Astrocyte (in vitro differentiated cells and primary cell): ENCODE measurements at regions not wholly inside any gene's neighbourhood (a gene's known extent, or its start where the extent isn't known, plus 50 kb on each side); places are given as distances from the start of the nearest gene placed in this dataset.

Experiments used
- DNase-seq: peaks from one replicate; pipeline ENCODE4 v3.0.0-alpha.2; 2010; ENCODE audit warnings: low read depth
- FAIRE-seq: peaks from 2 replicates; lab custom pipeline; 2011; peaks lifted over from hg19 to GRCh38; lab: Jason Lieb, UNC
- H2AFZ ChIP-seq: 2 replicates; pipeline ENCODE4 v1.6.0; 2012; ENCODE audit warnings: low read depth, low read length, inconsistent platforms
- H3K27ac ChIP-seq: 2 replicates; pipeline ENCODE4 v1.5.1; 2011; ENCODE audit warnings: low read depth, low read length, inconsistent platforms
- H3K27me3 ChIP-seq: 2 replicates; pipeline ENCODE4 v1.6.0; 2011; ENCODE audit warnings: low read length, inconsistent platforms; ENCODE audit not compliant: insufficient read depth
- H3K36me3 ChIP-seq: 2 replicates; pipeline ENCODE4 v1.5.1; 2011; ENCODE audit warnings: low read length, inconsistent platforms; ENCODE audit not compliant: insufficient read depth
- H3K4me1 ChIP-seq: 2 replicates; pipeline ENCODE4 v1.5.1; 2011; ENCODE audit warnings: low read length, inconsistent platforms; ENCODE audit not compliant: insufficient read depth
- H3K4me2 ChIP-seq: 2 replicates; pipeline ENCODE4 v1.6.0; 2012; ENCODE audit warnings: low read length, inconsistent platforms
- H3K4me3 ChIP-seq: 2 replicates; pipeline ENCODE4 v1.5.1; 2011; ENCODE audit warnings: low read depth, mild to moderate bottlenecking, low read length, inconsistent platforms; ENCODE audit not compliant: insufficient read depth
- H3K79me2 ChIP-seq: 2 replicates; pipeline ENCODE4 v1.6.0; 2012; ENCODE audit warnings: mild to moderate bottlenecking, low read length, inconsistent platforms; ENCODE audit not compliant: insufficient read depth
- H3K9ac ChIP-seq: 2 replicates; pipeline ENCODE4 v1.6.0; 2012; ENCODE audit warnings: mild to moderate bottlenecking, low read length, inconsistent platforms
- H3K9me3 ChIP-seq: 2 replicates; pipeline ENCODE4 v1.5.1; 2012; ENCODE audit warnings: low read depth, mild to moderate bottlenecking, low read length, inconsistent platforms; ENCODE audit not compliant: insufficient read depth
- H4K20me1 ChIP-seq: 2 replicates; pipeline ENCODE4 v1.6.0; 2012; ENCODE audit warnings: low read length, inconsistent platforms; ENCODE audit not compliant: insufficient read depth
- H3K27ac Mint-ChIP-seq: one replicate; pipeline ENCODE4 v1.8.0; 2021; ENCODE audit warnings: mild to moderate bottlenecking, mixed read lengths; ENCODE audit not compliant: unreplicated experiment
- H3K27me3 Mint-ChIP-seq: one replicate; pipeline ENCODE4 v1.8.0; 2021; ENCODE audit warnings: low read depth, mixed read lengths; ENCODE audit not compliant: unreplicated experiment
- H3K36me3 Mint-ChIP-seq: one replicate; pipeline ENCODE4 v1.8.0; 2021; ENCODE audit warnings: low read depth, mixed read lengths; ENCODE audit not compliant: unreplicated experiment
- H3K4me1 Mint-ChIP-seq: one replicate; pipeline ENCODE4 v1.8.0; 2021; ENCODE audit warnings: low read depth, mixed read lengths; ENCODE audit not compliant: unreplicated experiment
- H3K4me3 Mint-ChIP-seq: one replicate; pipeline ENCODE4 v1.8.0; 2021; ENCODE audit warnings: mild to moderate bottlenecking, moderate library complexity, mixed read lengths; ENCODE audit not compliant: unreplicated experiment
- H3K9me3 Mint-ChIP-seq: one replicate; pipeline ENCODE4 v1.8.0; 2021; ENCODE audit warnings: mild to moderate bottlenecking, mixed read lengths; ENCODE audit not compliant: unreplicated experiment
- EZH2 ChIP-seq: IDR thresholded peaks from 2 replicates; pipeline ENCODE4 v1.6.1; 2012; ENCODE audit warnings: mild to moderate bottlenecking, low read length, inconsistent platforms; ENCODE audit not compliant: insufficient read depth
- TF ChIP-seq, protein P1 (sequence below): IDR thresholded peaks from 2 replicates; pipeline ENCODE4 v1.5.1; 2011; ENCODE audit warnings: low read depth, mild to moderate bottlenecking, inconsistent platforms, low read length, moderate library complexity; ENCODE audit not compliant: insufficient read depth

DNA sequence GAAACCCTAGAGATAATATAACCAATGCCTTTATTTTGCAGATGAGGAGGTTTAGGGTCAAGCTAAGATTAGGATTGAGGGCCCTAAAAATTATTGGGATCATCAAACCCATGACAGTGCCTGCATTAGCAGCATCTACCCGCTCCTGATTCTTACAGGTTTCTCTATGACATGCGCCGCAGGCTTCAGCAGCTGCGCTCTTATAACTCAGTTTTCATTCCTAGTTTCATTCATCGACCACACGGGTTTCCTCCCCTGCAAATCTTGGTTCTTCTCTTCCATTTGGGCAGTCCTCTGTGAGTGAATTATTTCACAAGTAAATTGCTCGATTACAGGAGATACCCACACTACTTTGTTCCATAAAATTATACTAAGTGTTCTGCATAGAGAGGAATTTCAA lies 137.2 kb downstream of the SLC24A2 start:
- Mint-ChIP-seq H3K36me3 (no peaks in the 10 kb centered on the region), H3K4me3 (no peak overlapping the region), H3K27me3 (no peaks in the 10 kb centered on the region), H3K27ac (no peak overlapping the region), H3K4me1 (no peaks in the 10 kb centered on the region), H3K9me3 (no peaks in the 10 kb centered on the region)
- H3K4me1 ChIP-seq, result no peaks in the 10 kb centered on the region
- no peaks in the 10 kb centered on the region for H3K9me3 ChIP-seq
- H3K27ac ChIP-seq, result no peak overlapping the region
- no peaks in the 10 kb centered on the region for H3K27me3 ChIP-seq
- no peak overlapping the region for H3K9ac ChIP-seq
- no peaks in the 10 kb centered on the region for H3K36me3 ChIP-seq
- H3K79me2 ChIP-seq, result no peaks in the 10 kb centered on the region
- H4K20me1 ChIP-seq, result no peaks in the 10 kb centered on the region
- H3K4me3 ChIP-seq, result no peak overlapping the region
- H3K4me2 ChIP-seq, result no peak overlapping the region
- no peak overlapping the region for H2AFZ ChIP-seq
- FAIRE-seq (no peak), DNase-seq (no peak)
- TF ChIP-seq, protein P1, sequence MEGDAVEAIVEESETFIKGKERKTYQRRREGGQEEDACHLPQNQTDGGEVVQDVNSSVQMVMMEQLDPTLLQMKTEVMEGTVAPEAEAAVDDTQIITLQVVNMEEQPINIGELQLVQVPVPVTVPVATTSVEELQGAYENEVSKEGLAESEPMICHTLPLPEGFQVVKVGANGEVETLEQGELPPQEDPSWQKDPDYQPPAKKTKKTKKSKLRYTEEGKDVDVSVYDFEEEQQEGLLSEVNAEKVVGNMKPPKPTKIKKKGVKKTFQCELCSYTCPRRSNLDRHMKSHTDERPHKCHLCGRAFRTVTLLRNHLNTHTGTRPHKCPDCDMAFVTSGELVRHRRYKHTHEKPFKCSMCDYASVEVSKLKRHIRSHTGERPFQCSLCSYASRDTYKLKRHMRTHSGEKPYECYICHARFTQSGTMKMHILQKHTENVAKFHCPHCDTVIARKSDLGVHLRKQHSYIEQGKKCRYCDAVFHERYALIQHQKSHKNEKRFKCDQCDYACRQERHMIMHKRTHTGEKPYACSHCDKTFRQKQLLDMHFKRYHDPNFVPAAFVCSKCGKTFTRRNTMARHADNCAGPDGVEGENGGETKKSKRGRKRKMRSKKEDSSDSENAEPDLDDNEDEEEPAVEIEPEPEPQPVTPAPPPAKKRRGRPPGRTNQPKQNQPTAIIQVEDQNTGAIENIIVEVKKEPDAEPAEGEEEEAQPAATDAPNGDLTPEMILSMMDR, result no peak
- no peak for TF ChIP-seq EZH2

DNA sequence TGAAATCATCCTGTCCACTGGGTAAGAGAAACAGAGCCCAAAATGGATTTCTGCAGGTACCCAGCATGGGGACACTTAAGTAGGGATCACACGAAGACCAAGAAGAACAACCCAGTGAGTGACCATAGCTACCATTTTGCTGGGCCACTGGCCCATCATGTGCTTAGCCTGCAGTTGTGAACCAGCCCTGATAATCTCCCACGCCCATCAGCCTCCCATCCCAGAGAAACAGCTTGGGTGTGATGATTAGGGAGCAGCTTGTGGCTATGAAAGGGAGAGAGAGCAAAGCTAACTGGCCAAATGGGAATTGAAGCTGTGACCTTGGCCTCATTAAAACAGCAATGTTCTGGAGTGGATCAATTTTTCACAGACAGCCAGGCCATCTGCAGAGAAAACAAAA lies 138.5 kb downstream of the SLC24A2 start:
- Histone ChIP-seq H3K36me3 (no peaks in the 10 kb centered on the region), H3K79me2 (no peaks in the 10 kb centered on the region), H3K4me3 (no peak overlapping the region), H3K4me1 (no peaks in the 10 kb centered on the region), H3K27ac (no peak overlapping the region), H2AFZ (no peak overlapping the region), H3K9ac (no peak overlapping the region), H3K27me3 (no peaks in the 10 kb centered on the region), H4K20me1 (no peaks in the 10 kb centered on the region), H3K4me2 (no peak overlapping the region), H3K9me3 (no peaks in the 10 kb centered on the region)
- TF ChIP-seq, protein P1, result no peak
- TF ChIP-seq EZH2, result no peak
- no peaks in the 10 kb centered on the region for H3K4me1 Mint-ChIP-seq
- H3K27ac Mint-ChIP-seq, result no peak overlapping the region
- no peak for FAIRE-seq
- no peak overlapping the region for H3K4me3 Mint-ChIP-seq
- peaks cover 2% of the 10 kb centered on the region for H3K27me3 Mint-ChIP-seq
- no peaks in the 10 kb centered on the region for H3K36me3 Mint-ChIP-seq
- no peaks in the 10 kb centered on the region for H3K9me3 Mint-ChIP-seq
- no peak for DNase-seq

DNA sequence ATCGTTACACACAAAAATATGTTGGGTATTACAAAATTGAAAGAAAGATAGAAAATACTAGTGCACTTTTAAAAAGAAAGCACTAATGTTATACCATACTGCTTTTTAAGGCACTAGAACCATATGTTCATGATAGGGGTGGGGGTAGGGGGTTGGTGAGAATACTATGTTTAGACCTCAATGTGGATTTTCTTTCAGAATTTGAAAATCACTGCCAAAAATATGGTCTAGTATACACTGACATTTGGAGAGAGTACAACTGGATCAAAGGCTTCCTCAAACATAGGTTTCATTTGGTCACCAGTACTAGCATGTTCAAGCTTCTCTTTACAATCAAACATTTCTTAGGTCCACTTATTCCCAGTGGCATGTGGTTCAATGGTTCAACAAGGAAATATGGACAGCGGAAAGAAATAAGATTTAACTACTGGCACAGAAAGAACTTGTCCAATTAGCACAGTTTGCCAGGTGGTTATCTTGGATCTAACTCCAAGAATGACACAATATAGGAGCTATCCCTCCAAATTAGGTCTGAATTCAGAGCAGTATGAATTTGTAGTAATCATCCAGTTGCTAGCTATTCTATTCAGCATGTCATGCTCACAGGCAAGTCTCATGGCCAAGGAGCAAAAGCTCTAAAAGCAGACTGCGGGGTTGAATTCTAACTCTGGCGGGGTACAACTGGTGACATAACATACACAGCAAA lies 139.3 kb downstream of the SLC24A2 start:
- Mint-ChIP-seq H3K4me1 (no peaks in the 10 kb centered on the region), H3K36me3 (no peaks in the 10 kb centered on the region), H3K4me3 (no peak overlapping the region), H3K9me3 (no peaks in the 10 kb centered on the region), H3K27ac (no peak overlapping the region), H3K27me3 (peaks cover 2% of the 10 kb centered on the region)
- H3K9ac ChIP-seq, result no peak overlapping the region
- no peaks in the 10 kb centered on the region for H3K27me3 ChIP-seq
- no peaks in the 10 kb centered on the region for H3K4me1 ChIP-seq
- no peak overlapping the region for H2AFZ ChIP-seq
- no peaks in the 10 kb centered on the region for H3K36me3 ChIP-seq
- H3K79me2 ChIP-seq, result no peaks in the 10 kb centered on the region
- no peak for DNase-seq
- H3K27ac ChIP-seq, result no peak overlapping the region
- H4K20me1 ChIP-seq, result no peaks in the 10 kb centered on the region
- FAIRE-seq, result no peak
- TF ChIP-seq, protein P1, result no peak
- TF ChIP-seq EZH2, result no peak
- H3K9me3 ChIP-seq, result no peaks in the 10 kb centered on the region
- no peak overlapping the region for H3K4me3 ChIP-seq
- H3K4me2 ChIP-seq, result no peak overlapping the region
